Loucy (cell line): ENCODE measurements at regions not wholly inside any gene's neighbourhood (a gene's known extent, or its start where the extent isn't known, plus 50 kb on each side); places are given as distances from the start of the nearest gene placed in this dataset.

Experiments used
- H2AFZ ChIP-seq: fragments of 200-600 bp; sonication (generic); 2 replicates; pipeline ENCODE4 v1.6.0; 2016; ENCODE audit warnings: antibody characterized with exemption, mild to moderate bottlenecking, low read length, moderate library complexity
- H3F3A ChIP-seq: fragments of 200-600 bp; 2 replicates; pipeline ENCODE4 v1.6.0; 2016; ENCODE audit warnings: antibody characterized with exemption, low read depth, mild to moderate bottlenecking
- H3K27me3 ChIP-seq: fragments of 200-600 bp; sonication (generic); 2 replicates; pipeline ENCODE4 v1.6.1; 2014; ENCODE audit warnings: low read length, mild to moderate bottlenecking; ENCODE audit not compliant: insufficient read depth, poor library complexity, severe bottlenecking
- H3K36me3 ChIP-seq: fragments of 200-600 bp; sonication (generic); 2 replicates; pipeline ENCODE4 v1.6.1; 2016; ENCODE audit warnings: low read length; ENCODE audit not compliant: insufficient read depth
- H3K4me1 ChIP-seq: fragments of 200-600 bp; sonication (generic); 2 replicates; pipeline ENCODE4 v1.5.1; 2014; ENCODE audit warnings: low read length, mild to moderate bottlenecking; ENCODE audit not compliant: insufficient read depth, poor library complexity, severe bottlenecking
- H3K4me2 ChIP-seq: fragments of 200-600 bp; sonication (generic); 2 replicates; pipeline ENCODE4 v1.6.0; 2014; ENCODE audit warnings: antibody characterized with exemption, low read length, low read depth, mild to moderate bottlenecking; ENCODE audit not compliant: poor library complexity, severe bottlenecking
- H3K4me3 ChIP-seq: fragments of 200-600 bp; sonication (generic); 2 replicates; pipeline ENCODE4 v1.5.1; 2014; ENCODE audit warnings: low read length, mild to moderate bottlenecking, mixed read lengths; ENCODE audit not compliant: poor library complexity, severe bottlenecking
- H3K79me2 ChIP-seq: fragments of 200-600 bp; sonication (generic); 2 replicates; pipeline ENCODE4 v1.6.1; 2014; ENCODE audit warnings: low read length; ENCODE audit not compliant: insufficient read depth
- H3K9ac ChIP-seq: fragments of 200-600 bp; sonication (generic); 2 replicates; pipeline ENCODE4 v1.6.0; 2014; ENCODE audit warnings: mild to moderate bottlenecking, low read depth, low read length, moderate library complexity; ENCODE audit not compliant: poor library complexity, severe bottlenecking
- H3K9me2 ChIP-seq: fragments of 200-600 bp; sonication (generic); replicated peaks from 2 replicates; pipeline ENCODE4 v1.6.1; 2016; ENCODE audit warnings: low read depth, low read length, mixed read lengths
- H3K9me3 ChIP-seq: fragments of 200-600 bp; sonication (generic); 2 replicates; pipeline ENCODE4 v1.6.1; 2014; ENCODE audit warnings: mild to moderate bottlenecking, antibody characterized with exemption, low read length, low read depth; ENCODE audit not compliant: insufficient read depth
- H4K20me1 ChIP-seq: fragments of 200-600 bp; sonication (generic); 2 replicates; pipeline ENCODE4 v1.6.0; 2014; ENCODE audit warnings: antibody characterized with exemption, low read length, mild to moderate bottlenecking; ENCODE audit not compliant: insufficient read depth, poor library complexity, severe bottlenecking
- EZH2phosphoT487 ChIP-seq: fragments of 200-600 bp; IDR thresholded peaks from 2 replicates; pipeline ENCODE4 v1.6.1; 2018; ENCODE audit warnings: antibody characterized with exemption, mild to moderate bottlenecking, moderate library complexity, borderline replicate concordance
- TF ChIP-seq, protein P1 (sequence below): fragments of 200-600 bp; sonication (generic); conservative IDR thresholded peaks from 2 replicates; pipeline ENCODE4 v1.5.1; 2014; ENCODE audit warnings: mild to moderate bottlenecking, antibody characterized with exemption, low read length

DNA sequence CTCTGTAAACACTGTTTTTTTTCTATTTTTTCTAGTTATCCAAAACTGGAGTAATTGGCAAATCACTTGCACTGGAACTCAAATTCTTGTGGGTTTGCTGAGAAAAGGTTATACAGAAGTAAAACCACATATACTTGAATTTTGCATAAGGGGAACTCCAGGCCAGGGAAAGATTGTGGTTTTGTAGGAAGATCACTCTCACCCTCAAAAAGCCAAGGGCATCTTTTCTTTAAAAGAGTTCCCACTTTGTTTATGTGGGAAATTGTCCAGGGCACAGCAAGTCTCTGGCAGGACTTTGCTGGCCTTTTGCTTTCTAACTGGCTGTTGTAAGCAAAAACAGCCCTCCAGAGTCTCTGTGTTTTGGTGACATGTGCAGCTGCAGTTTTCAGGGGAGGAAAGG, 340.3 kb upstream of the RBMS3 start:
- Histone ChIP-seq H3K4me3 (no peak overlapping the region), H3K4me1 (no peaks in the 10 kb centered on the region), H3K9me3 (no peaks in the 10 kb centered on the region), H3F3A (no peaks in the 10 kb centered on the region), H3K36me3 (no peaks in the 10 kb centered on the region), H3K79me2 (no peaks in the 10 kb centered on the region), H4K20me1 (no peaks in the 10 kb centered on the region), H3K9me2 (no peaks in the 10 kb centered on the region), H3K4me2 (no peak overlapping the region), H3K9ac (no peak overlapping the region), H2AFZ (no peak overlapping the region), H3K27me3 (no peaks in the 10 kb centered on the region)
- TF ChIP-seq EZH2phosphoT487, result no peak
- TF ChIP-seq, protein P1, sequence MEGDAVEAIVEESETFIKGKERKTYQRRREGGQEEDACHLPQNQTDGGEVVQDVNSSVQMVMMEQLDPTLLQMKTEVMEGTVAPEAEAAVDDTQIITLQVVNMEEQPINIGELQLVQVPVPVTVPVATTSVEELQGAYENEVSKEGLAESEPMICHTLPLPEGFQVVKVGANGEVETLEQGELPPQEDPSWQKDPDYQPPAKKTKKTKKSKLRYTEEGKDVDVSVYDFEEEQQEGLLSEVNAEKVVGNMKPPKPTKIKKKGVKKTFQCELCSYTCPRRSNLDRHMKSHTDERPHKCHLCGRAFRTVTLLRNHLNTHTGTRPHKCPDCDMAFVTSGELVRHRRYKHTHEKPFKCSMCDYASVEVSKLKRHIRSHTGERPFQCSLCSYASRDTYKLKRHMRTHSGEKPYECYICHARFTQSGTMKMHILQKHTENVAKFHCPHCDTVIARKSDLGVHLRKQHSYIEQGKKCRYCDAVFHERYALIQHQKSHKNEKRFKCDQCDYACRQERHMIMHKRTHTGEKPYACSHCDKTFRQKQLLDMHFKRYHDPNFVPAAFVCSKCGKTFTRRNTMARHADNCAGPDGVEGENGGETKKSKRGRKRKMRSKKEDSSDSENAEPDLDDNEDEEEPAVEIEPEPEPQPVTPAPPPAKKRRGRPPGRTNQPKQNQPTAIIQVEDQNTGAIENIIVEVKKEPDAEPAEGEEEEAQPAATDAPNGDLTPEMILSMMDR, result no peak

DNA sequence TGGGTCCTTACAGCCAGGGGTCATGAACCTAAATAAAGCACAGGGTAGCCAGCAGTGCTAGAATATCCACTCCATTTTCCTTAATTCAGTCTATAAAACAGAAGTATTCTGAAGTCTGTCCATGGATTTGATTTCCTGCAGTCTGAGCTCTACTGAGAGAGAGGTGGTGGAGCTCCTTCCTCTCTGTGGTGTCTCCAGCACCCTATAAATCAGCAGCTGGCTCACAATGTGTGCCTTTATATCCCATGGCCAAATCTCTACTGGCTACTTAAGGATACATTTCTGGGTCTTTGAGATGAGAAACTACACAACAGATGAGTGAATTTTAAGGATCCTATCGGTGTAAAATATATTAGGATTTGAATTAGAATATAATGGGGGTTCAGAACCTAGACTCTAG, 339.9 kb upstream of the RBMS3 start:
- H3K79me2 ChIP-seq, result no peaks in the 10 kb centered on the region
- H3F3A ChIP-seq, result no peaks in the 10 kb centered on the region
- TF ChIP-seq, protein P1, result no peak
- no peak for TF ChIP-seq EZH2phosphoT487
- no peak overlapping the region for H2AFZ ChIP-seq
- H3K4me2 ChIP-seq, result no peak overlapping the region
- no peaks in the 10 kb centered on the region for H3K27me3 ChIP-seq
- H3K4me3 ChIP-seq, result no peak overlapping the region
- no peaks in the 10 kb centered on the region for H3K9me2 ChIP-seq
- H4K20me1 ChIP-seq, result no peaks in the 10 kb centered on the region
- H3K9me3 ChIP-seq, result no peaks in the 10 kb centered on the region
- H3K36me3 ChIP-seq, result no peaks in the 10 kb centered on the region
- H3K4me1 ChIP-seq, result no peaks in the 10 kb centered on the region
- H3K9ac ChIP-seq, result no peak overlapping the region

DNA sequence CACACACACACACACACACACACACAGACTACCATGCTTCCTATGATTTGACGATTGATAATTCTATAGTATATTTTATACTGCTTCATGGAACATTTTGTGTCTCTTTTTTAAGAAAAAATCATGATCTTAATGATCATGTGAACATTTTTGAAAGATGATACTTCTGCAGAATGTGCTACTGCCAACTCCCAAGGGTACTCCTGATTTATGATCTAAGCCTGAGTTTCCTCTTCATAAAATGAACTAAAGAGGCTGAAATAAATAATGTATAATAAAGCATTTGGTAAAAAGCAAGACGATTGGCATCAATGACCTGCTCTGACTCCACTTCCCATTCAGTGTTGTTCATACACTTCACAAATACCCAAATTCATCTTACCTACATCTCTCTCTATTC, 333.8 kb upstream of the RBMS3 start:
- Histone ChIP-seq H3K9ac (no peak overlapping the region), H3K9me3 (no peaks in the 10 kb centered on the region), H3K36me3 (no peaks in the 10 kb centered on the region), H3F3A (no peaks in the 10 kb centered on the region), H3K4me1 (no peaks in the 10 kb centered on the region), H3K4me2 (no peak overlapping the region), H3K4me3 (no peak overlapping the region), H3K9me2 (no peaks in the 10 kb centered on the region), H3K79me2 (no peaks in the 10 kb centered on the region), H2AFZ (no peak overlapping the region), H4K20me1 (no peaks in the 10 kb centered on the region), H3K27me3 (no peaks in the 10 kb centered on the region)
- no peak for TF ChIP-seq EZH2phosphoT487
- TF ChIP-seq, protein P1, result no peak
